ENCODE measurements at regions not wholly inside any gene's neighbourhood (a gene's known extent, or its start where the extent isn't known, plus 50 kb on each side); places are given as distances from the start of the nearest gene placed in this dataset.

GRCh38 chr14:47846008-47846407 lies 170.6 kb upstream of the MDGA2 start:
- DNase-seq: no peak
- Histone ChIP-seq H3K9ac (ENCODE audit: low read length) (no peak overlapping the region), H3K4me2 (ENCODE audit: low read length) (no peak overlapping the region), H2AFZ (ENCODE audit: low read length) (no peak overlapping the region), H3K27me3 (ENCODE audit: low read length) (no peaks in the 10 kb centered on the region), H3K4me3 (ENCODE audit: low read length) (no peak overlapping the region), H3K4me1 (ENCODE audit: insufficient read depth, low read length) (no peaks in the 10 kb centered on the region), H3K9me3 (ENCODE audit: low read length) (0 out of 2 replicates have a peak, but pooled peaks cover 5% of the 10 kb centered on the region), H3K79me2 (ENCODE audit: low read length) (no peaks in the 10 kb centered on the region), H3K36me3 (ENCODE audit: low read depth, low read length) (no peaks in the 10 kb centered on the region), H3K27ac (ENCODE audit: low read length) (no peak overlapping the region), H3K9me2 (replicated peaks; ENCODE audit: low read length) (no peaks in the 10 kb centered on the region), H4K20me1 (ENCODE audit: low read length) (no peaks in the 10 kb centered on the region), H3F3A (ENCODE audit: low read length, unreplicated experiment) (no peaks in the 10 kb centered on the region)
- ATAC-seq: no peak
- ChIA-PET CTCF (no interaction called here), POLR2A (ENCODE audit: unreplicated experiment) (no interaction called here)
- intact Hi-C loops (cut with micrococcal nuclease): no loop called here
- BruUV-seq (replicated peaks): no TSS peak
- no peak for TF ChIP-seq EZH2 (IDR thresholded peaks at IDR 0.05; ENCODE audit: low read length, unreplicated experiment)
- TF ChIP-seq EZH2phosphoT487 (IDR thresholded peaks at IDR 0.05; ENCODE audit: borderline replicate concordance, low read length): no peak
- TF ChIP-seq CTCF (conservative IDR thresholded peaks at IDR 0.05; ENCODE audit: low read depth, low read length): no peak

- no peaks in the 10 kb centered on the region for H3K36me3 ChIP-seq (ENCODE audit: low read depth, low read length)
- no peaks in the 10 kb centered on the region for H4K20me1 ChIP-seq (ENCODE audit: low read length)
- intact Hi-C loops (cut with micrococcal nuclease): no loop called here
- no peak overlapping the region for H3K4me2 ChIP-seq (ENCODE audit: low read length)
- ATAC-seq: no peak
- no peak overlapping the region for H2AFZ ChIP-seq (ENCODE audit: low read length)
- no peak overlapping the region for H3K27ac ChIP-seq (ENCODE audit: low read length)
- H3K9ac ChIP-seq (ENCODE audit: low read length): no peak overlapping the region
- ChIA-PET CTCF (no interaction called here), POLR2A (ENCODE audit: unreplicated experiment) (no interaction called here)
- H3K4me3 ChIP-seq (ENCODE audit: low read length): no peak overlapping the region
- H3K79me2 ChIP-seq (ENCODE audit: low read length): no peaks in the 10 kb centered on the region
- H3K4me1 ChIP-seq (ENCODE audit: insufficient read depth, low read length): no peaks in the 10 kb centered on the region
- no peaks in the 10 kb centered on the region for H3K9me2 ChIP-seq (replicated peaks; ENCODE audit: low read length)
- H3K27me3 ChIP-seq (ENCODE audit: low read length): no peaks in the 10 kb centered on the region
- BruUV-seq (replicated peaks): no TSS peak
- no peak for TF ChIP-seq EZH2 (IDR thresholded peaks at IDR 0.05; ENCODE audit: low read length, unreplicated experiment)
- no peak for TF ChIP-seq EZH2phosphoT487 (IDR thresholded peaks at IDR 0.05; ENCODE audit: borderline replicate concordance, low read length)
- no peak for TF ChIP-seq CTCF (conservative IDR thresholded peaks at IDR 0.05; ENCODE audit: low read depth, low read length)
- no peaks in the 10 kb centered on the region for H3K9me3 ChIP-seq (ENCODE audit: low read length)
- no peak for DNase-seq
- no peaks in the 10 kb centered on the region for H3F3A ChIP-seq (ENCODE audit: low read length, unreplicated experiment)
These were observed 167.8 kb upstream of the MDGA2 start for GRCh38 chr14:47843236-47843635.

- ATAC-seq (no peak), DNase-seq (no peak)
- no peak overlapping the region for H3K9ac ChIP-seq (ENCODE audit: low read length)
- no peaks in the 10 kb centered on the region for H3K9me2 ChIP-seq (replicated peaks; ENCODE audit: low read length)
- POLR2A ChIA-PET (ENCODE audit: unreplicated experiment): no interaction called here
- H3K4me2 ChIP-seq (ENCODE audit: low read length): no peak overlapping the region
- no peaks in the 10 kb centered on the region for H3K79me2 ChIP-seq (ENCODE audit: low read length)
- no peaks in the 10 kb centered on the region for H4K20me1 ChIP-seq (ENCODE audit: low read length)
- no peaks in the 10 kb centered on the region for H3F3A ChIP-seq (ENCODE audit: low read length, unreplicated experiment)
- H2AFZ ChIP-seq (ENCODE audit: low read length): no peak overlapping the region
- intact Hi-C loops (cut with micrococcal nuclease): no loop called here
- TF ChIP-seq EZH2phosphoT487 (IDR thresholded peaks at IDR 0.05; ENCODE audit: borderline replicate concordance, low read length) (no peak), EZH2 (IDR thresholded peaks at IDR 0.05; ENCODE audit: low read length, unreplicated experiment) (no peak), CTCF (conservative IDR thresholded peaks at IDR 0.05; ENCODE audit: low read depth, low read length) (no peak)
- CTCF ChIA-PET: no interaction called here
- H3K27ac ChIP-seq (ENCODE audit: low read length): no peak overlapping the region
- H3K4me3 ChIP-seq (ENCODE audit: low read length): no peak overlapping the region
- no peaks in the 10 kb centered on the region for H3K36me3 ChIP-seq (ENCODE audit: low read depth, low read length)
- no peaks in the 10 kb centered on the region for H3K27me3 ChIP-seq (ENCODE audit: low read length)
- BruUV-seq (replicated peaks): no TSS peak
- no peaks in the 10 kb centered on the region for H3K4me1 ChIP-seq (ENCODE audit: insufficient read depth, low read length)
- H3K9me3 ChIP-seq (ENCODE audit: low read length): no peaks in the 10 kb centered on the region
These were observed 157.6 kb upstream of the MDGA2 start for GRCh38 chr14:47833011-47833410.
